DND-41 (cell line): ENCODE measurements at regions not wholly inside any gene's neighbourhood (a gene's known extent, or its start where the extent isn't known, plus 50 kb on each side); places are given as distances from the start of the nearest gene placed in this dataset.
A peak's percentile ranks its signal among the peaks of the same experiment; 100 is the strongest.

ENCODE experiments used
- ATAC-seq: fragments of 200-7000 bp; cut with Tn5 transposase; 3 replicates; pipeline ENCODE4 v1.9.1; 2021; ENCODE audit warnings: low read depth; ENCODE audit not compliant: insufficient read depth
- DNase-seq: peaks from one replicate; pipeline ENCODE4 v3.0.0-alpha.2; 2020
- H2AFZ ChIP-seq: 2 replicates; pipeline ENCODE4 v1.6.0; 2012; ENCODE audit warnings: low read depth, low read length
- H3K27ac ChIP-seq: 2 replicates; pipeline ENCODE4 v1.5.1; 2012; ENCODE audit warnings: low read length, inconsistent platforms
- H3K27me3 ChIP-seq: fragments of 200-600 bp; sonication (generic); 2 replicates; pipeline ENCODE4 v1.6.0; 2012; ENCODE audit warnings: low read length, mild to moderate bottlenecking, inconsistent platforms; ENCODE audit not compliant: insufficient read depth, poor library complexity
- H3K36me3 ChIP-seq: 2 replicates; pipeline ENCODE4 v1.5.1; 2012; ENCODE audit warnings: low read length, inconsistent platforms; ENCODE audit not compliant: insufficient read depth
- H3K4me1 ChIP-seq: 2 replicates; pipeline ENCODE4 v1.5.1; 2012; ENCODE audit warnings: mild to moderate bottlenecking, low read length; ENCODE audit not compliant: insufficient read depth
- H3K4me2 ChIP-seq: 2 replicates; pipeline ENCODE4 v1.6.0; 2012; ENCODE audit warnings: mild to moderate bottlenecking, moderate library complexity, low read length, inconsistent platforms; ENCODE audit not compliant: insufficient read depth
- H3K4me3 ChIP-seq, 2 experiments: fragments of 200-600 bp in 1 of 2; shearing (Covaris generic) in 1 of 2; 2 replicates each; pipeline ENCODE4 v1.5.1; 2012 to 2016; ENCODE audit warnings: inconsistent platforms in 2 of 2, low read length in 2 of 2, mild to moderate bottlenecking in 2 of 2, low read depth in 1 of 2, moderate library complexity in 1 of 2
- H3K79me2 ChIP-seq: 2 replicates; pipeline ENCODE4 v1.6.0; 2012; ENCODE audit warnings: low read length, inconsistent platforms; ENCODE audit not compliant: insufficient read depth
- H3K9ac ChIP-seq: 2 replicates; pipeline ENCODE4 v1.6.0; 2012; ENCODE audit warnings: low read depth, mild to moderate bottlenecking, inconsistent platforms, low read length, moderate library complexity
- H3K9me3 ChIP-seq: 2 replicates; pipeline ENCODE4 v1.5.1; 2012; ENCODE audit warnings: low read length, moderate library complexity, mild to moderate bottlenecking, inconsistent platforms; ENCODE audit not compliant: insufficient read depth, severe bottlenecking
- H4K20me1 ChIP-seq: 2 replicates; pipeline ENCODE4 v1.6.0; 2012; ENCODE audit warnings: low read length; ENCODE audit not compliant: insufficient read depth
- EZH2 ChIP-seq: IDR thresholded peaks from 3 replicates; pipeline ENCODE4 v1.6.1; 2012; ENCODE audit warnings: borderline replicate concordance, low read depth, mild to moderate bottlenecking, moderate library complexity, low read length, inconsistent platforms; ENCODE audit not compliant: severe bottlenecking
- TF ChIP-seq, protein P1 (sequence below): IDR thresholded peaks from 2 replicates; pipeline ENCODE4 v1.5.1; 2012; ENCODE audit warnings: borderline replicate concordance, low read length, moderate library complexity, mild to moderate bottlenecking; ENCODE audit not compliant: poor library complexity, severe bottlenecking; ENCODE audit errors: extremely low read depth

DNA sequence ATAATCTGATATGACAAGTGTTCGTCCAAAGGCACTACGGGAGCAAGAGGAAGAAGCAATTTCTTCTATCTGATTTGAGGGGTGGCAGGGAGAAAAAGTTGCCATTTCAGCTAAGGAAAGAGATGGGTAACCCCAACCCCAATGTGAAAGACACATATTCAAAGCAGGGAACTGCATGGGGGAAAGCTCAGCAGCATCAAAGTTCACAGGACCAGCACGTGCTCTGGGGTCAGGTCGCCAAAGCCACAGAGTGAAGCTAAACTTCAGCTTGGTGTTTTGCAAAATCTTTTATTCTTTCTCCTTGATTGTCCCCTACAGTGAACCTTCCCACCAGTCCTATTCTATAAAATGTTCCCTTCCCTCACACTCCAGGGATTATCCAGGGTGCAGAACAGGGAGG is 112.8 kb upstream of the PPP2R2D start:
- Histone ChIP-seq H3K4me3 (no peak overlapping the region), H3K4me2 (no peak overlapping the region), H3K79me2 (no peaks in the 10 kb centered on the region), H2AFZ (no peak overlapping the region), H3K4me1 (no peaks in the 10 kb centered on the region), H3K9me3 (no peaks in the 10 kb centered on the region), H3K36me3 (no peaks in the 10 kb centered on the region), H3K27me3 (no peaks in the 10 kb centered on the region), H3K9ac (no peak overlapping the region), H4K20me1 (no peaks in the 10 kb centered on the region), H3K27ac (no peak overlapping the region)
- DNase-seq (no peak), ATAC-seq (no peak)
- TF ChIP-seq, protein P1, sequence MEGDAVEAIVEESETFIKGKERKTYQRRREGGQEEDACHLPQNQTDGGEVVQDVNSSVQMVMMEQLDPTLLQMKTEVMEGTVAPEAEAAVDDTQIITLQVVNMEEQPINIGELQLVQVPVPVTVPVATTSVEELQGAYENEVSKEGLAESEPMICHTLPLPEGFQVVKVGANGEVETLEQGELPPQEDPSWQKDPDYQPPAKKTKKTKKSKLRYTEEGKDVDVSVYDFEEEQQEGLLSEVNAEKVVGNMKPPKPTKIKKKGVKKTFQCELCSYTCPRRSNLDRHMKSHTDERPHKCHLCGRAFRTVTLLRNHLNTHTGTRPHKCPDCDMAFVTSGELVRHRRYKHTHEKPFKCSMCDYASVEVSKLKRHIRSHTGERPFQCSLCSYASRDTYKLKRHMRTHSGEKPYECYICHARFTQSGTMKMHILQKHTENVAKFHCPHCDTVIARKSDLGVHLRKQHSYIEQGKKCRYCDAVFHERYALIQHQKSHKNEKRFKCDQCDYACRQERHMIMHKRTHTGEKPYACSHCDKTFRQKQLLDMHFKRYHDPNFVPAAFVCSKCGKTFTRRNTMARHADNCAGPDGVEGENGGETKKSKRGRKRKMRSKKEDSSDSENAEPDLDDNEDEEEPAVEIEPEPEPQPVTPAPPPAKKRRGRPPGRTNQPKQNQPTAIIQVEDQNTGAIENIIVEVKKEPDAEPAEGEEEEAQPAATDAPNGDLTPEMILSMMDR, result no peak
- TF ChIP-seq EZH2, result no peak

DNA sequence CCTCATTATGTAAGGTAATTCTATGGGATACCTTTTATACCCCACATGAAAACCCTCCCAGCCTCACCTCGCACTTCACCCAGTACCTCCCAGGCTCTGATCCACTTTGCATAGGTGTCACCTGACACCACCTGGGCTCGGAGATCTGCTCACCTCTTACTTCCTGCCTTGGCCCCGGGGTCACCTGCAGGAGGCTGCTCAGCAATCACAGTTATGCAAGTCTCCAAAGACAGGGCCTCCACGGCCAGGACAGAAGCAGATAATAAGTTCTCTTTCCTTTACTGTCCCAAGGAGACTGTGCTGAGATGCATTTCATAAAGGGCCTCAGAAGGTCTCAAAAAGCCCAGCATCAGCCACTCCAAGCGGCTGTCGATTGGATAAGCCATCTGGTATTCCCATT is 112.4 kb upstream of the PPP2R2D start:
- no peak overlapping the region for H2AFZ ChIP-seq
- no peaks in the 10 kb centered on the region for H3K27me3 ChIP-seq
- H3K4me2 ChIP-seq, result no peak overlapping the region
- H4K20me1 ChIP-seq, result no peaks in the 10 kb centered on the region
- H3K4me3 ChIP-seq, result no peak overlapping the region
- DNase-seq, result no peak
- ATAC-seq, result no peak
- H3K27ac ChIP-seq, result no peak overlapping the region
- H3K4me1 ChIP-seq, result no peaks in the 10 kb centered on the region
- no peaks in the 10 kb centered on the region for H3K36me3 ChIP-seq
- no peaks in the 10 kb centered on the region for H3K79me2 ChIP-seq
- no peak overlapping the region for H3K9ac ChIP-seq
- TF ChIP-seq, protein P1, result no peak
- TF ChIP-seq EZH2, result no peak
- no peaks in the 10 kb centered on the region for H3K9me3 ChIP-seq

DNA sequence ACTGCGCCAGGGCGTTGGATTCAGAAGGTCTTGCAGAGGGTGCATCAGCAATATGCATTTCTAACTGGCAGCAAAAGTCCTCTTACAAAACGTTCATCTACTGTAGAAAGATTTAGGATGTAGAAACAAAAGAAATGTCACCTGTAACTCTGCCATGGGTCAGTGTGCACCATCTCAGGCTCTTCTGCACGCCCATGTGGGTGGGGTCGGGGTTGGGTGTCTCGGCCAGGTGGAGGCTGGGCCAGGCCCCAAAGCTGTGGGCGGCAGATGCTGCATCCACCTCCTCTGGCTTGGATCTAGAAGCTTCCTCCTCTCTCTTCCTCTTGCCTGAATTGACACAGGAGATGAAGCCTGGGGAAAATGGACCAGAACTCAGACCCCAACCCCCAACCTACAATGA is 111.3 kb upstream of the PPP2R2D start:
- no peak overlapping the region for H3K27ac ChIP-seq
- no peaks in the 10 kb centered on the region for H4K20me1 ChIP-seq
- ATAC-seq, result no peak
- no peaks in the 10 kb centered on the region for H3K9me3 ChIP-seq
- no peak overlapping the region for H3K9ac ChIP-seq
- no peak for DNase-seq
- H3K4me3 ChIP-seq, result no peak overlapping the region
- TF ChIP-seq EZH2, result no peak
- TF ChIP-seq, protein P1, result no peak
- H3K4me1 ChIP-seq, result no peaks in the 10 kb centered on the region
- H3K79me2 ChIP-seq, result no peaks in the 10 kb centered on the region
- H3K36me3 ChIP-seq, result no peaks in the 10 kb centered on the region
- H3K27me3 ChIP-seq, result no peaks in the 10 kb centered on the region
- H3K4me2 ChIP-seq, result no peak overlapping the region
- H2AFZ ChIP-seq, result no peak overlapping the region

DNA sequence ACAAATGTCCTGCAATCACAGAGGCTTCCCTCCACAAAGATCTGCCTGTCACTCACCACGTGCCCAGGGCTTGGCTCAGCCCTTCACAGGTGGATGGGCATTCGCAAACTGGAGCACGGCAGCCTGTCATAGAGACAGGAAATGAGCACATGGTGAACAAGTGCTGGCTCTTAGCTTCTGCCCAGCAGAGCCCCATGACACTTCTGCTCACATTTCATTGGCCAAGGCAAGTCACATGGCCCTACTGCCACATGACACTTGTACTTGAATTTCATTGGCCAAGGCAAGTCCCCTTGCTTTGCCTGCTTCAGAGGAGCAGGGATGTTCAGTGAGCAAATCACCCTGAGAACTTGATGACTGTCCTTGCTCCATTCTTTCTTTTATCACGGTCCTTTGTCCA is 110.8 kb upstream of the PPP2R2D start:
- no peaks in the 10 kb centered on the region for H3K36me3 ChIP-seq
- peak; percentile 41 for DNase-seq
- no peaks in the 10 kb centered on the region for H3K79me2 ChIP-seq
- no peak overlapping the region for H3K4me2 ChIP-seq
- no peak overlapping the region for H3K9ac ChIP-seq
- H2AFZ ChIP-seq, result no peak overlapping the region
- H3K27me3 ChIP-seq, result no peaks in the 10 kb centered on the region
- no peak for ATAC-seq
- no peaks in the 10 kb centered on the region for H3K9me3 ChIP-seq
- no peak overlapping the region for H3K4me3 ChIP-seq
- TF ChIP-seq, protein P1, result no peak
- TF ChIP-seq EZH2, result no peak
- no peak overlapping the region for H3K27ac ChIP-seq
- H4K20me1 ChIP-seq, result no peaks in the 10 kb centered on the region
- no peaks in the 10 kb centered on the region for H3K4me1 ChIP-seq
